HCT116 (cell line): ENCODE measurements at regions not wholly inside any gene's neighbourhood (a gene's known extent, or its start where the extent isn't known, plus 50 kb on each side); places are given as distances from the start of the nearest gene placed in this dataset.

Source experiments
- ATAC-seq: fragments of 200-7000 bp; cut with Tn5 transposase; 2 replicates; pipeline ENCODE4 v1.9.1; 2020; ENCODE audit warnings: mild to moderate bottlenecking, moderate library complexity
- BruUV-seq: library from RNA; stranded (reverse); fragments of 400-500 nt; replicated peaks from 2 replicates; lab custom pipeline; 2021; lab: Mats Ljungman, UMichigan
- CTCF ChIA-PET: fragments of 300-600 bp; sonication (Branson Sonifier 250); formaldehyde crosslinking; loops from one replicate; lab custom pipeline; 2021; ENCODE audit warnings: antibody characterized with exemption; lab: Charles Lee
- POLR2A ChIA-PET: fragments of 300-600, 350-600 bp; sonication (Branson Sonifier 250); formaldehyde crosslinking; loops from one replicate; lab custom pipeline; 2021; ENCODE audit warnings: antibody characterized with exemption; lab: Charles Lee
- RAD21 ChIA-PET, 2 experiments: fragments of 300-600 bp; sonication (Branson Sonifier 250); formaldehyde crosslinking; loops; one replicate each; lab custom pipeline; 2023; ENCODE audit warnings: low total read pairs in 2 of 2; ENCODE audit not compliant: uncharacterized antibody in 2 of 2, unreplicated experiment in 2 of 2, low non-redundant PET in 1 of 2; lab: Charles Lee
- DNase-seq: peaks from one replicate; pipeline ENCODE4 v3.0.0-alpha.2; 2010; ENCODE audit warnings: low read depth, low spot score
- H2AFZ ChIP-seq: fragments of 200-600 bp; shearing (Covaris generic), sonication (generic); 2 replicates; pipeline ENCODE4 v1.6.1; 2017; ENCODE audit warnings: low read depth, mixed run types, mixed read lengths, antibody characterized with exemption, low read length; ENCODE audit not compliant: poor library complexity, severe bottlenecking
- H3K27ac ChIP-seq: 2 replicates; pipeline ENCODE4 v1.5.1; 2012; ENCODE audit warnings: low read depth, low read length
- H3K27me3 ChIP-seq: fragments of 200-600 bp; sonication (generic); 2 replicates; pipeline ENCODE4 v1.6.1; 2016; ENCODE audit warnings: mixed run types, low read length, mixed read lengths; ENCODE audit not compliant: insufficient read depth
- H3K36me3 ChIP-seq, 2 experiments: fragments of 200-500 bp in 1 of 2; fragments of 200-600 bp in 1 of 2; sonication (Bioruptor generic) in 1 of 2; sonication (generic) in 1 of 2; 2 replicates each; pipeline versions ENCODE4 v1.5.1 to v1.6.1; 2014 to 2016; ENCODE audit warnings: low read length in 2 of 2, inconsistent platforms in 1 of 2, mixed read lengths in 1 of 2, mixed run types in 1 of 2; ENCODE audit not compliant: insufficient read depth in 2 of 2, control insufficient read depth in 1 of 2
- H3K4me1 ChIP-seq, 2 experiments: fragments of 200-600 bp in 1 of 2; sonication (generic) in 1 of 2; 2 replicates each; pipeline versions ENCODE4 v1.5.1 to v1.6.1; 2012 to 2017; ENCODE audit warnings: low read length in 2 of 2, inconsistent platforms in 1 of 2, mild to moderate bottlenecking in 1 of 2, mixed read lengths in 1 of 2, mixed run types in 1 of 2, moderate library complexity in 1 of 2; ENCODE audit not compliant: insufficient read depth in 2 of 2, control insufficient read depth in 1 of 2
- H3K4me2 ChIP-seq: fragments of 200-600 bp; sonication (generic); 2 replicates; pipeline ENCODE4 v1.6.1; 2017; ENCODE audit warnings: mixed run types, low read length, mixed read lengths
- H3K4me3 ChIP-seq, 2 experiments: fragments of 200-600 bp in 1 of 2; sonication (generic) in 1 of 2; replicated peaks in 1 of 2; 2 replicates each; pipeline ENCODE4 v1.5.1; 2011 to 2016; ENCODE audit warnings: low read length in 2 of 2, control low read depth in 1 of 2, low read depth in 1 of 2, mild to moderate bottlenecking in 1 of 2, mixed read lengths in 1 of 2, mixed run types in 1 of 2
- H3K79me2 ChIP-seq: fragments of 200-600 bp; sonication (generic); 2 replicates; pipeline ENCODE4 v1.6.1; 2017; ENCODE audit warnings: mild to moderate bottlenecking, mixed run types, low read length, moderate library complexity, mixed read lengths; ENCODE audit not compliant: insufficient read depth
- H3K9ac ChIP-seq: fragments of 200-600 bp; sonication (generic); 2 replicates; pipeline ENCODE4 v1.6.1; 2016; ENCODE audit warnings: low read length, mixed read lengths
- H3K9me2 ChIP-seq: fragments of 200-600 bp; sonication (generic), shearing (Covaris generic); 2 replicates; pipeline ENCODE4 v1.6.1; 2017; ENCODE audit warnings: mixed run types, mild to moderate bottlenecking, moderate library complexity; ENCODE audit not compliant: insufficient read depth
- H3K9me3 ChIP-seq, 2 experiments: fragments of 200-500 bp in 1 of 2; fragments of 200-600 bp in 1 of 2; sonication (Bioruptor generic) in 1 of 2; sonication (generic) in 1 of 2; 2 replicates each; pipeline ENCODE4 v1.6.1; 2014 to 2017; ENCODE audit warnings: low read length in 2 of 2, mixed read lengths in 2 of 2, inconsistent platforms in 1 of 2, low read depth in 1 of 2, mild to moderate bottlenecking in 1 of 2, mixed run types in 1 of 2, moderate library complexity in 1 of 2; ENCODE audit not compliant: control insufficient read depth in 1 of 2, insufficient read depth in 1 of 2
- H4K20me1 ChIP-seq: fragments of 200-600 bp; sonication (generic), shearing (Covaris generic); 2 replicates; pipeline ENCODE4 v1.6.1; 2017; ENCODE audit warnings: mixed run types, mild to moderate bottlenecking, moderate library complexity; ENCODE audit not compliant: insufficient read depth
- CEBPB ChIP-seq: IDR thresholded peaks from 2 replicates; pipeline ENCODE4 v1.6.1; 2012; ENCODE audit warnings: low read depth
- ELF1 ChIP-seq: IDR thresholded peaks from 2 replicates; pipeline ENCODE4 v1.6.1; 2012; ENCODE audit warnings: low read depth, borderline replicate concordance
- POLR2A ChIP-seq: IDR thresholded peaks from 2 replicates; pipeline ENCODE4 v1.7.0; 2011; ENCODE audit warnings: borderline replicate concordance; ENCODE audit not compliant: insufficient read depth, insufficient read length; ENCODE audit errors: extremely low read depth
- REST ChIP-seq: IDR thresholded peaks from 2 replicates; pipeline ENCODE4 v1.6.1; 2012; ENCODE audit warnings: low read depth
- SIN3A ChIP-seq: IDR thresholded peaks from 2 replicates; pipeline ENCODE4 v1.6.1; 2012; ENCODE audit warnings: low read depth
- SP1 ChIP-seq: IDR thresholded peaks from 2 replicates; pipeline ENCODE4 v1.6.1; 2012; ENCODE audit warnings: low read depth
- TCF7L2 ChIP-seq: IDR thresholded peaks from 2 replicates; pipeline ENCODE4 v1.7.0; 2011; ENCODE audit warnings: borderline replicate concordance, inconsistent platforms; ENCODE audit not compliant: insufficient read depth, insufficient read length; ENCODE audit errors: extremely low read depth
- ZBTB33 ChIP-seq: IDR thresholded peaks from 2 replicates; pipeline ENCODE4 v1.6.1; 2011; ENCODE audit warnings: mild to moderate bottlenecking, low read length, moderate library complexity; ENCODE audit not compliant: insufficient replicate concordance; ENCODE audit errors: extremely low read depth
- intact Hi-C: fragments of 100-400 bp; cut with micrococcal nuclease; formaldehyde crosslinking; loops from 2 replicates; pipeline ENCODE4 v1.10.0; 2022

GRCh38 chr9:81394881-81395675 lies 294.3 kb downstream of the TLE1 start:
- Histone ChIP-seq H3K4me3 (no peak overlapping the region), H3K27ac (no peak overlapping the region), H2AFZ (no peak overlapping the region), H4K20me1 (no peaks in the 10 kb centered on the region), H3K9ac (no peak overlapping the region), H3K4me1 (peaks cover 5 to 19% of the 10 kb centered on the region in 2 experiments), H3K27me3 (no peaks in the 10 kb centered on the region), H3K79me2 (no peaks in the 10 kb centered on the region), H3K9me3 (no peaks in the 10 kb centered on the region), H3K9me2 (no peaks in the 10 kb centered on the region), H3K4me2 (no peak overlapping the region), H3K36me3 (no peaks in the 10 kb centered on the region)
- ChIA-PET RAD21 (no interaction called here), POLR2A (no interaction called here), CTCF (no interaction called here)
- TF ChIP-seq TCF7L2 (no peak), SIN3A (no peak), ELF1 (no peak), ZBTB33 (no peak), SP1 (no peak), REST (no peak), CEBPB (no peak), POLR2A (no peak)
- BruUV-seq = no TSS peak
- ATAC-seq = no peak
- intact Hi-C loops = no loop called here
- no peak for DNase-seq
